CD4-positive, alpha-beta T cell treated with Interleukin-6 at 100 ng/mL for 8 hours (primary cell): ENCODE measurements at regions not wholly inside any gene's neighbourhood (a gene's known extent, or its start where the extent isn't known, plus 50 kb on each side); places are given as distances from the start of the nearest gene placed in this dataset.
"Not testable (repeated sequence)": the region's sequence is repeated elsewhere in the genome, so short reads cannot be mapped to it uniquely, and the experiment has no call there.

Experiments used
- DNase-seq: peaks from one replicate; pipeline ENCODE4 v3.0.0-alpha.2; 2020; ENCODE audit warnings: mixed read lengths, low spot score

- DNase-seq: no peak
Observed at GRCh38 chr2:239831861-239832489, 193.2 kb downstream of the NDUFA10 start.

DNA sequence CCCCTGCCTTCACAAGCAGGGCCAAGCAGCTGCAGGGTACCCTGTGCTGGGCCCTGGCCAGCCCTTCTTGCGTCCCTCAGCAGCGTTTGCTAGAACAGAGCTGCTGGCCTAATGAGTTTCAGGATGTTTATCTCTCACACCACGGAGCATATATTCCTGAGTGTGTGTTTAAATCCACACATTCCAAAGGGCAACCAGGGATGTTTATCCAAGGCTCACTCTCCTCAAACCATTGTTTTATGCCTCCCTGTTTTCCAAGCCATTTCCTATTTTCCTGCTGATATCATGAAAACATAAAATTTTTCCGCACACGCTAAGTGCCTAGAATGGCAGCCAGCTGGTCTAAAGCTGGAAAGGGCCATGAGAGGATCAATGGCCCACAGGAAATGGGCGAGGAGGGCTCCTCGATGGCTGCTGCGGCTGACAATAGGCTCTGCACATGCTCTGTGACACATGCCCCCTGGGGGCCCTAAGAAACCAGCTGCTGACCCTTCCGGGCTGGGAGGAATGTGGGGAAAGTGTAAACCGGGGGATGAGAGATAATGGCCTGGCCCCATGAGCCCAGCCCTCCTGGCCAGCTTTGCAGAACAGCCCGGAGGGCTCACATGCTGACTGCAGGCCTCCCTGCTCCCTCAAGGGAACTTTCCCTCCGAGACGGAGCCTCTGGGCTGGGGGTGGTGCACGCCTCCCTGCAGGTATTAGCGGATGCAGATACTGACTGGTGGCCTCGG is 194.0 kb downstream of the NDUFA10 start:
- no peak for DNase-seq

DNA sequence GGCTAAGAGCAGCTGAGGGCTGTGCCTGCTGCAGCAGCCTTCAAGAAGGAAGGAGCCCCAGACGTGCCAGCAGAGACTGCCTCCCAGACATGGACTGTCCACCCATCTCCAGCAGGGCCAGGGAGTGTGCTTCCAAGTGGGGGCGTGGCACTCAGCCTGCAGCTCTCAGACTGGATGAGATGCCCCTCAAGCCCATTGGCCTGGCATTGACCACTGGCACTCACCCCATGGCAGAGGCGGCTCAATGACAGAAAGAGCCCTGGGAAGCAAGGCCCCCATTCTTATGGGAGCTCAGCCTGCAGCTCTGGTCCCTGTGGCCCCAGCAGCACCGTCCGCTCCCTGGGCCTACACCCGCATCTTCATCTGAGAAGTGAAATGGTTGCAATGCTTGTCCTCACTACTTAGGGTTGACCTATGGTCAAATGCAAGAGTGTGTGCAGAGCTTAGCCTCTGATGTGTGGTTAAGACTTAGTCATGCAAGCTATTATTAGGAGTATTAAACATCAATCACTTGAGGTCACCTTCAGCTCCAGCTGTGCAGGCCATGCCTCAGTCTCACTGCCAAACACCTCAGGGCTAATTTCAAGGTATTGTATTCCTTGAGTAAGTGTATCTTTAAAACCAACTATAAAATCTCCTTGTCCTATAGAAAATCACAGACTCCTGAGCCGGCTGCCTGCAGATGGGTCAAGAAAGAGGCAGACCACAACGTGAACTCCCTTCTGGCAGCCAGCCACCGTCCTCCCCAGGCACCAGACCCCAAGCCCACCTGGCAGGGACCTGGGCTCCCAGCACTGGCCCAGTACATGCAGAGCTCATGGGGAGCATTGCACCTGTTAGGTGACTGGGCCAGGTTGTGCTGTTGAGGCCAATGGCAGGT is 194.8 kb downstream of the NDUFA10 start:
- DNase-seq: no peak

DNA sequence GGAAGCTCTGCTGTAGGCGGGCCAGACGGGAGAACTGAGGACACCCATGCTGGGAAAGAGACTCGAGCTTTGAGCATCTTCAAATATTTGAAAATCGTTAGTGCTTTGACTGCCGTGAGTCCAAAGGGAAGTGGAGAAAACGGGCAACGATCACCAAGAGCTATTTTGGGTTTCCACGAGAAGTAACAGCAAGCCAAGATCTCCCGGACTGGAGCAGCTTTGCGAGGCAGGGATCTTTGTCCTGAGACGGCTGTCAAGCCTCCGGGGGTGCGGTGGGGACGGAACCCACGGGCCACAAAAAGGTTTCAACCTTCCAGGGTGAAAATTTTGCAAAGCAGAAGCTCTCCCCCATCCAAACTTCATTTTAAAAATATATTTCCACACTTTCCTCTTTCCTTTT is 195.8 kb downstream of the NDUFA10 start:
- no peak for DNase-seq

DNA sequence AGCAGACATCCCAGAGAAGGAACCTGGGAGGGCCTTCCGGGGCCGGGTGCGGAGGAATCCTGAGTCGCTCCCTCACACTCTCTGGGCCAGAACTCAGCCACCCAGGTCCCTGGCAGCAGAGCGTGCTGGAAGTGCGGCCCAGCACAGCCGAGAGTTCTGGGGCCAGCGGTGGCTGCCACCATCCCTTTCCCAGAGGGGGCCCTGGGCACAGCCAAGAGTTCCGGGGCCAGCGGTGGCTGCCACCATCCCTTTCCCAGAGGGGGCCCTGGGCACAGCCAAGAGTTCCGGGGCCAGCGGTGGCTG is 196.2 kb downstream of the NDUFA10 start:
- not testable (repeated sequence) for DNase-seq

DNA sequence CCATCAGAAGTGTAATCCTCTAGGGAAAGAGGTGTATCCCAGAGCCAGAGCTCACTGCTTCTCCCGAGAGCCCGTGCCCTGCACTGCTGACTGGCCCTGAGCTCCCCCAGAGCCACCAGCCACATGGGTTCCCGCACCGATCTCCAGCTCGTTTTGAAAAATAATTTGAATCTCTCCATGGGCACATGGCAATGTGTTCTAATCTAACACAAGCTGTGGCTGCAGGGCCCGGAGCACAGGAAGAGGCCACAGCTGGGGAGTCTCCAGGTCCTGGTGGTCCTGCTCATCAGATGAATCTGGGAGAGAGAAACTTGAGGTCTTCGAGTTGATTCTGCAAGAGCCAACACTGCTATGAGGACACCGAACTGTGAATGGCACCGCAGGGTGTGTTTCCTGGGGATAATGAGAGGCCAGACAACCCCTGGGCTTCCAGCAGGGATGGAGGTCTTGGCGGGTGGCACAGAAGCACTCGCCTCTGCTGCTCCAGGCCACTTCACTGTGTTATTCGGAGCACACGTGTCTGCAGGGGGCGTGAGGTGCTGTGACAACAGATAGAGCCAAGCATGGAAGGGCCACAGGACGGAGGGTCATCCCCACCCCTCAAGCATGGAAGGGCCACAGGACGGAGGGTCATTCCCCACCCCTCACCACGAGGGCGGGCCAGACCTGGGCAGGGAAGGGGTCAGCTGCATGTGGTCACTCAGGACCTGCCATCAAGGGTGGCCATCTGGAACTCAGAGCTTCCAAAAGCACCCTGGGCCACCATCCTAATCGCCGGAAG is 196.8 kb downstream of the NDUFA10 start:
- DNase-seq: no peak

DNA sequence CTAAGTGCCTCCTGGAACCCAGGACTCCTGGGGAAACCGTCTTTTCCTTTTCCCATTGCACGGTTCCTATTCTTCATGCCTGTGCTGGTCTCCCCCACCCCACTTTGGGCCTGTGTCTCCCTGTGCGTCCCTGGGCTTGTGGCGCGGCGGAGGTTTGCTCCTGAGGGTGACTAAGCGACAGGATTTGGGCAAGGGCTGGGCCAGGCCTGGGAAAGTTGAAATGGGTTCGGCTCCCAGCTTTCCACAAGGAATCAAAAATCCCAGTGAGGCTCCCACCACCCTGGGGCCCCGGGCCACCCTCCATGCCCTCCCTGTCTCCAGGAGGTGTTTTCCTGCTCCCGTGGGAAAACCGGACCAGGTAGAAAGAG is 197.6 kb downstream of the NDUFA10 start:
- DNase-seq: no peak

DNA sequence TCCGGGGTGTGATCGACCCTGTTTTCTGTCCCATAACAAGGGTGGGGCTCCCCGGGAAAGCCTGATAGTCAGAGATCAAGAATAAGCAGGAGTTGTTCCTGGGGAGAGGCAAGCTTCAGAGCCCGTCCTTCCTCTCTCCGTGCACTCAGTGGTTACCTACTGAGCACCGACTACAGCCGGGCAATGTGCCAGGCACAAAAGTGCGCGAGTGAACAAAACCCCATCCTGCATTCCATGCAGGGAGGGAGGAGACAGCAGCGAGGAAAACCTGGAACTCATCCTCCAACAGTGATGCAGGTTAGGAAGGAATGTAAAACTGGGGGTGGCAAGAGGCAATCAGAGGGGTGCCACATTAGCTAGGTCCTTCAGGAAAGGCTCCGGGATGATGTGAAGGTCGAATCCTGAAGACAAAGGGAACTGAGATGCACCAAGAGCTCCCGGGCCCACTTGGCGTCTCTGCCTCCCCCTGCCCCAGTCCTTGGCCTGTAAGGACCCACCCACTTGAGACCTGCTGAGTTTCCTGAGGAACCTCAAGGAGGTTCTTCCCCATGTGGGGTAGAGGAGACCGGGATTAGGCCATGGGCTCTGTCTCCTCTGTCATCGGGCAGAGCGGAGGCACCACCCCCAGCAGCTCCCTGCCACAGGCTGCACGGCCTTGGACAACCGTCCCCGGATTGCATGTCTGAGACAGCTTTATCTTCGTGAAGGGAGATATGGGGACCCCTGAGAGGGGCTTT is 198.2 kb downstream of the NDUFA10 start:
- DNase-seq: no peak

DNA sequence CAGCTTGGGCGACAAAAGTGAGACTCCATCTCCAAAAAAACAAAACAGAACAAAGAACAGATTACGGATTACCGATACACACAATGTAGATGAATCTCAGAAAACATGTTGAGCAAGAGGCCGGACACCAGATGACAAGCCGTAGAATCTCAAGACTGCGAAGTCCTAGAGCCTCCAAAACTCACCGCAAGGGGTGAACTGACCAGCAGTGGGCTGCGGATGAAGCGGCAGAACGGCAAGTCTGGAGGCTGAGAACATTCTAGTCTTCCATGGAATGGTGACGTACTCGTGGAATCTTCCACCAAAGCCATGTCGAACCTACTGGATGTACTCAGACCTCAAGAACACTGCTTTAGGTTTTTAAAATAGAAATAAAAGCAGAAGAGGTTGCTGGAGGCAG is 198.8 kb downstream of the NDUFA10 start:
- no peak for DNase-seq

GRCh38 chr2:239825705-239825979 is 199.5 kb downstream of the NDUFA10 start:
- no peak for DNase-seq

GRCh38 chr2:239824866-239825704 is 200.1 kb downstream of the NDUFA10 start:
- no peak for DNase-seq

DNA sequence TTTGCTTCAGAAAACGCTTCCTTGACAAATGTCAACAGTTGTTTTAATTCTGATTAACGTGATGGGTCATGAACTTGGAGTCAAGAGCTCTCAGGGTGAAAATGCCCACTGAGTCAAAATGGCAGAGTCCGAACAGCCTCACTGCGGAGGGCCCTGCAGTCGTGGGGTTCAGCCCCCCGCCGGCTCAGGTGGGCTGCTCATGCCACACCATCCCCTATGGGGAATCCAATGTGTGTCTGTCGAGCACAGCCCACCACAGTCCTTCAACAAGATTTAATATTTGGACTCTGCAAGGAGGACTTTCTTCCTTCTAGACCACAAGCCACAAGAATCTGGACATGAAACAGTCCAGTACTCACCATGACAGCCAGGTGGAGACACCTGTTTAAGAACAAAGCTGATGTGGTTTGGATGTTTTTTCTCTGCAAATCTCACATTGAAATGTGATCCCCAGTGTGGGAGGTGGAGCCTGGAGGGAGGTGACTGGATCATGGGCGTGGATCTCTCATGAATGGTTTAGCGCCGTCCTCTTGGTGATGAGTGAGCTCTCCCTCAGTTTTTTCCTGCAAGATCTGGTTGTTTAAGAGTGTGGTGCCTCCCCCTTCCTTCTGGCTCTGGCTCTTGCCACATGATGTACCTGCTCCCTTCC is 201.0 kb downstream of the NDUFA10 start:
- no peak for DNase-seq

- no peak for DNase-seq
Observed at GRCh38 chr2:239822146-239822831, 202.9 kb downstream of the NDUFA10 start.

DNA sequence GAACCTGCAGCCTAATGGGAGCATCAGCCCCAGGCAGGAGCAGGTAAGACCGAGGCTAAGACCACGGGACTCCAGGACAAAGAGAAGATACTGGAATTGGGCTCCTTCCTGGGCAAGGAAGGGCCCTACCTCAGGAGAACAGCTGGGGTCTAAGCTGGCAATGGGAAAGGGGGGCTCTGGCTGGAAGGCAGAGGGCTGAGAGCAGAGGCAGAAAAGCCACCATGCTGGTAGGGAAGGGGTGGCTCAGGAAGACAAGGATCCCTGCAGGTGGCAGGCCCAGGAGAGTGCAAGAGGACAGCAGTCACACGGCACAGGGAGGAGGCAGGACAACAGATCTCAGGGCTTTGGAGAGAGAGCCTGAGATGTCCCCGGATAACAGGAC is 203.5 kb downstream of the NDUFA10 start:
- no peak for DNase-seq

GRCh38 chr2:239820836-239821693 is 204.1 kb downstream of the NDUFA10 start:
- DNase-seq: no peak

DNA sequence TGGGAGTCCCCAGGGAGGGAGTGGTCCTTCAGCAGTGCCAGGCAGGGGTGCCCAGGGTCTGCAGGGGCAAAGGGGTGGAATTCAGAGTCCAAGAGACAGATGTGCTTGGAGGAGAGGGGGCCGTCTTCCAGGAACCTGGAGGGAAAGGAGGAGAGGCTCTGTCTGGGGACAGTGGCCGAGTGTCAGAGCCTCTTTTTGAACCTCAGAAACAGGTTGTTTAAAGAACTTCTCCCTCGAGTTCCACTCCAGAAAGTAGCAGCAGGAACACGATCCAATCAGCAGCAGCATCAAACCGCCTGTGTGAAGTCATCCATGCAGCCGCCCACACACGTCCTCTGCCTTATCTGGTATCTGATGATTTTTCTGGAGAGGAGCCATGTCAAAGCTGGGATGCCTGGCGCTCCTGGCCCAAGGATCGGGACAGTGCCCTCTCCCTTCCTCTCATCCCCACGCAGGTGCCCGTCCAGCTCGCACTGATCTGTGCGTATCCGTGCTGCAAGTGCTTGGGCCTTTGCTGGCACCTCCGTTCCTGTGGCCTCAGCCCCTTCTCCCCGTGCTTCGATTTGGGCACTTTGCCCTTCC is 205.1 kb downstream of the NDUFA10 start:
- no peak for DNase-seq

- DNase-seq: no peak
Observed at GRCh38 chr2:239819091-239819973, 205.8 kb downstream of the NDUFA10 start.
